ENCODE measurements at regions not wholly inside any gene's neighbourhood (a gene's known extent, or its start where the extent isn't known, plus 50 kb on each side); places are given as distances from the start of the nearest gene placed in this dataset.
"Not testable (repeated sequence)": the region's sequence is repeated elsewhere in the genome, so short reads cannot be mapped to it uniquely, and the experiment has no call there.

DNA sequence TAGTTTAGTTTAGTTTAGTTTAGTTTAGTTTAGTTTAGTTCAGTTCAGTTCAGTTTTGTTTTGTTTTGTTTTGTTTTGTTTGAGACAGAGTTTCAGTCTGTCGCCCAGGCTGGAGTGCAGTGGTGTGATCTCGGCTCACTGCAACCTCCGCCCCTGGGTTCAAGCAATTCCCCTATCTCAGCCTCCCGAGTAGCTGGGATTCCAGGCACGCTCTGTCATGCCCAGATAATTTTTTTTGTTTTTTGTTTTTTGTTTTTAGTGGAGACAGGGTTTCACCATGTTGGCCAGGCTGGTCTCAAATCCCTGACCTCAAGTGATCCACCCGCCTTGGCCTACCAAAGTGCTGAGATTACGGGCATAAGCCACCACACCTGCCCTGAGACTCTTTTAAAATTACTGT lies 120.0 kb downstream of the LHX2 start:
- TF ChIP-seq EZH2 (IDR thresholded peaks at IDR 0.05; ENCODE audit: low read depth), result not testable (repeated sequence)
- TF ChIP-seq, protein P1, sequence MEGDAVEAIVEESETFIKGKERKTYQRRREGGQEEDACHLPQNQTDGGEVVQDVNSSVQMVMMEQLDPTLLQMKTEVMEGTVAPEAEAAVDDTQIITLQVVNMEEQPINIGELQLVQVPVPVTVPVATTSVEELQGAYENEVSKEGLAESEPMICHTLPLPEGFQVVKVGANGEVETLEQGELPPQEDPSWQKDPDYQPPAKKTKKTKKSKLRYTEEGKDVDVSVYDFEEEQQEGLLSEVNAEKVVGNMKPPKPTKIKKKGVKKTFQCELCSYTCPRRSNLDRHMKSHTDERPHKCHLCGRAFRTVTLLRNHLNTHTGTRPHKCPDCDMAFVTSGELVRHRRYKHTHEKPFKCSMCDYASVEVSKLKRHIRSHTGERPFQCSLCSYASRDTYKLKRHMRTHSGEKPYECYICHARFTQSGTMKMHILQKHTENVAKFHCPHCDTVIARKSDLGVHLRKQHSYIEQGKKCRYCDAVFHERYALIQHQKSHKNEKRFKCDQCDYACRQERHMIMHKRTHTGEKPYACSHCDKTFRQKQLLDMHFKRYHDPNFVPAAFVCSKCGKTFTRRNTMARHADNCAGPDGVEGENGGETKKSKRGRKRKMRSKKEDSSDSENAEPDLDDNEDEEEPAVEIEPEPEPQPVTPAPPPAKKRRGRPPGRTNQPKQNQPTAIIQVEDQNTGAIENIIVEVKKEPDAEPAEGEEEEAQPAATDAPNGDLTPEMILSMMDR (conservative IDR thresholded peaks at IDR 0.05), result not testable (repeated sequence)

Measured in PC-9 (cell line).